Muscle layer of colon (tissue), 2 donors: ENCODE measurements at regions not wholly inside any gene's neighbourhood (a gene's known extent, or its start where the extent isn't known, plus 50 kb on each side); places are given as distances from the start of the nearest gene placed in this dataset.
"Not testable (repeated sequence)": the region's sequence is repeated elsewhere in the genome, so short reads cannot be mapped to it uniquely, and the experiment has no call there.

Source experiments
- H3K27ac ChIP-seq: one replicate; pipeline ENCODE4 v1.7.0; 2013; ENCODE audit warnings: low read depth, mild to moderate bottlenecking, low read length, moderate library complexity
- H3K27me3 ChIP-seq, 2 donors: one replicate each; pipeline ENCODE4 v1.7.0; 2013; ENCODE audit warnings: low read length in 2 of 2, mild to moderate bottlenecking in 2 of 2; ENCODE audit not compliant: insufficient read depth in 2 of 2, control insufficient read depth in 1 of 2
- H3K36me3 ChIP-seq: one replicate; pipeline ENCODE4 v1.7.0; 2013; ENCODE audit warnings: mild to moderate bottlenecking, low read length; ENCODE audit not compliant: insufficient read depth
- H3K4me1 ChIP-seq: one replicate; pipeline ENCODE4 v1.7.0; 2013; ENCODE audit warnings: mild to moderate bottlenecking, low read length; ENCODE audit not compliant: insufficient read depth
- H3K4me3 ChIP-seq, 2 donors: one replicate each; pipeline ENCODE4 v1.7.0; 2013; ENCODE audit warnings: low read length in 2 of 2, low read depth in 1 of 2, mild to moderate bottlenecking in 1 of 2, moderate library complexity in 1 of 2
- H3K9ac ChIP-seq: one replicate; pipeline ENCODE4 v1.7.0; 2013; ENCODE audit warnings: low read length
- H3K9me3 ChIP-seq: one replicate; pipeline ENCODE4 v1.7.0; 2013; ENCODE audit warnings: mild to moderate bottlenecking, low read length
- donor health status: abdominal sarcoma.
- donor health status: Adenocarcinoma of cecum.

- no peaks in the 10 kb centered on the region for H3K9me3 ChIP-seq
- peaks cover 4% of the 10 kb centered on the region for H3K4me1 ChIP-seq
- H3K27ac ChIP-seq: no peak overlapping the region
- no peaks in the 10 kb centered on the region for H3K36me3 ChIP-seq
- no peak overlapping the region for H3K4me3 ChIP-seq
- peaks cover 0 to 6% of the 10 kb centered on the region in 2 donors for H3K27me3 ChIP-seq
- no peak overlapping the region for H3K9ac ChIP-seq
These were observed 125.0 kb downstream of the URI1 start for GRCh38 chr19:30066781-30067759.

DNA sequence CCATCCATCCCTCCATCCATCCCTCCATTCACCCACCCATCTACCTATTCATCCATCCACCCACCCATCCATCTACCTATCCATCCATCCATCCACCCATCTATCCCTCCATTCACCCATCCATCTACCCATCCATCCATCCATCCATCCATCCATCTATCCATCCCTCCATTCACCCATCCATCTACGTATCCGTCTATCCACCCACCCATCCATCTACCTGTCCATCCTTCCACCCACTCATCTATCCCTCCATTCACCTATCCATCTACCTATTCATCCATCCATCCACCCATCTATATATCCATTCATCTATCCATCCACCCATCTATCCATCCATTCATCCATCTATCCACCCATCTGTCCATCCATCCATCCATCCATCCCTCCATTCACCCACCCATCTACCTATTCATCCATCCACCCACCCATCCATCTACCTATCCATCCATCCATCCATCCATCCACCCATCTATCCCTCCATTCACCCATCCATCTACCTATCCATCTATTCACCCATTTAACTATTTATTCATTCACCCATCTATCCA is 126.0 kb downstream of the URI1 start:
- H3K4me3 ChIP-seq, H3K9ac ChIP-seq, H3K27ac ChIP-seq, H3K9me3 ChIP-seq, H3K4me1 ChIP-seq, H3K27me3 ChIP-seq, H3K36me3 ChIP-seq: not testable (repeated sequence)

- H3K27ac ChIP-seq: no peak overlapping the region
- peaks cover 4% of the 10 kb centered on the region for H3K4me1 ChIP-seq
- no peaks in the 10 kb centered on the region for H3K9me3 ChIP-seq
- H3K4me3 ChIP-seq: no peak overlapping the region
- H3K27me3 ChIP-seq: peaks cover 0 to 6% of the 10 kb centered on the region in 2 donors
- no peak overlapping the region for H3K9ac ChIP-seq
- no peaks in the 10 kb centered on the region for H3K36me3 ChIP-seq
These were observed 126.7 kb downstream of the URI1 start for GRCh38 chr19:30068528-30069395.

DNA sequence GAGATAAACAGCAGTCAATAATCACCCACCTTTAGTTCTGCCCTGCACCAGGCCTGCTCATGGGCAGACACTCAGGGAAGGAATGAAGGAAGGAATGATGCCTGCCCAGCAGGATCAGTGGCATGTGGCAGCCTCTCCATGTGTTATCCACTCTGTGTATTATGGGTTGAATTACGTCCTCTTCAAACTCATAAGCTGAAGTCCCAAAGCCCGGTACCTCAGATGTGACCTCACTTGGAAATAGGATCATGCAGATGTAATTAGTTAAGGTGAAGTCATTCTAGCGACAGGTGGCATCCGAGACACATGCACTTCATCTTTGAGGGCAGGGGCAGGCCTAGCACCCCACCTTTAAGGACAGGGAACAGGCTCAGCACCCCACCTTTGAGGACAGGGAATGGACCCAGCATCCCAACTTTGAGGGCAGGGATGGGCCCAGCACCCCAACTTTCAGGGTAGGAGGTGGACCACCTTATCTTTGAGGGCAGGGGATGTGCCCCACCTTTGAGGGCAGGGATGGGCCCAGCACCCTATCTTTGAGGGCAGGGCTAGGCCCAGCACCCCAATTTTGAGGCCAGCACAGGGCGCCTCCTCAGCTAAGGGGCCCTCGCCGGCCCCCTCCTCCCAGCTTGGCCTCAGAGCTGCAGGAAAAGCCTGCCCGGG is 127.6 kb downstream of the URI1 start:
- H3K36me3 ChIP-seq: no peaks in the 10 kb centered on the region

GRCh38 chr19:30070198-30070967 is 128.3 kb downstream of the URI1 start:
- no peaks in the 10 kb centered on the region for H3K36me3 ChIP-seq
- no peaks in the 10 kb centered on the region for H3K27me3 ChIP-seq
- no peak overlapping the region for H3K9ac ChIP-seq
- H3K4me3 ChIP-seq: no peak overlapping the region
- H3K27ac ChIP-seq: no peak overlapping the region
- no peaks in the 10 kb centered on the region for H3K9me3 ChIP-seq
- peaks cover 4% of the 10 kb centered on the region for H3K4me1 ChIP-seq

More for the DNA sequence above, 127.6 kb downstream of the URI1 start:
- Histone ChIP-seq H3K9me3 (no peaks in the 10 kb centered on the region), H3K9ac (no peak overlapping the region), H3K4me1 (peaks cover 4% of the 10 kb centered on the region), H3K4me3 (no peak overlapping the region), H3K27me3 (no peaks in the 10 kb centered on the region), H3K27ac (no peak overlapping the region)

DNA sequence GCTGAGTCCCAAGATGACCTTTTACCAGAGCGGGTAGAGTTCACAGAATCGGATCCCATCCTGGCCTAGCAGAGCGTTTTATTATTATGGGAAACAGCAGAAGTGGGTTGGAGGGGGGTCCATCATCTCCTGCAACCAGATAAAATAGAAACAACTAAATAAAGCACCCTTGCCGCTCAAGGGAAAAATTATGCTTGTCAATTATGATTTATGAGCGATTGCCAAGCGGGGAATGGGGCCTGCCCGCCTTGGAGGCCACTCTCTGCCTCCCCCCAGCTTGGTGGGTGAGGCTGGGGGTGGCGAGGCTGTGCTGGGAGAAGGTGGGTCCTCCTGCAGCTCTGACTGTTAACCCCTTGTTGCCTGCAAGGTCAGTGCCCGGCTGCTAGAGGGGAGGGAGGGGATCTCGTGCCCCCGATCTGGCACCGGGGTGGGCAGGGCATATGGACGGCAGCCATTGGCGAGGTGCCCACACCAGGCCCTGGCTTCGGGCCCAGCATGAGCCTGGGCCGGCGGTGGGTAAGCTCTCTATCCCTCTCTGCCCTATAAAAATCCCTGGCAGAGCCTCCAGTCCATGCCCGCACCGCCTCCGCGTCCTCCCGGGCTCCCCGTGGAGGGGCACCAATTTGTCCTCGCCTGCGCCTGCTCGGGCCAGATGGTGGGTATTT is 129.1 kb downstream of the URI1 start:
- no peak overlapping the region for H3K4me3 ChIP-seq
- H3K27me3 ChIP-seq: no peaks in the 10 kb centered on the region
- H3K4me1 ChIP-seq: peaks cover 4% of the 10 kb centered on the region
- H3K9ac ChIP-seq: no peak overlapping the region
- H3K36me3 ChIP-seq: no peaks in the 10 kb centered on the region
- no peak overlapping the region for H3K27ac ChIP-seq
- no peaks in the 10 kb centered on the region for H3K9me3 ChIP-seq

DNA sequence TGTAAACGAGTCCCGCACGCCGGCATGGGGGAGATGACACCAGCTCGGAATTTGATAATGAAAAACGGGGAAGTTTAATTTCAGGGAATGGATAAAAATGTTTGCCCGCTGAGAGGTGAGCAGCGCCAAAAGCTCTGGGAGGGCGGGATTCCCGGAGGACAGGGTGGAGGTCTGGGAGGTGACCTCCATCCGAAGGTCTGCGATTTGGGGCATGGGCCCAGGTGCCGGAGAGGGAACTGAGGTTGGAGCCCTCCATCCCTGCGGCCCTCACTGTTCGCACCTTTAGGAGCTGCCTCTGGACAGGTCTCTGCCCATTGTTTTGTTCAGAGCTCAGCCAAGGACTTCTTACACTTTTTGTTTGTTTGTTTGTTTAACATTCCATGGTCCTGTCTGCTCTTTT is 129.8 kb downstream of the URI1 start:
- Histone ChIP-seq H3K4me3 (no peak overlapping the region), H3K36me3 (no peaks in the 10 kb centered on the region), H3K27ac (no peak overlapping the region), H3K9ac (no peak overlapping the region), H3K27me3 (no peaks in the 10 kb centered on the region), H3K4me1 (peaks cover 4% of the 10 kb centered on the region), H3K9me3 (no peaks in the 10 kb centered on the region)

- H3K27me3 ChIP-seq: no peaks in the 10 kb centered on the region
- no peaks in the 10 kb centered on the region for H3K36me3 ChIP-seq
- H3K9ac ChIP-seq: no peak overlapping the region
- H3K4me1 ChIP-seq: peaks cover 4% of the 10 kb centered on the region
- H3K27ac ChIP-seq: no peak overlapping the region
- H3K9me3 ChIP-seq: no peaks in the 10 kb centered on the region
- H3K4me3 ChIP-seq: no peak overlapping the region
These were observed 131.3 kb downstream of the URI1 start for GRCh38 chr19:30073152-30074000.

DNA sequence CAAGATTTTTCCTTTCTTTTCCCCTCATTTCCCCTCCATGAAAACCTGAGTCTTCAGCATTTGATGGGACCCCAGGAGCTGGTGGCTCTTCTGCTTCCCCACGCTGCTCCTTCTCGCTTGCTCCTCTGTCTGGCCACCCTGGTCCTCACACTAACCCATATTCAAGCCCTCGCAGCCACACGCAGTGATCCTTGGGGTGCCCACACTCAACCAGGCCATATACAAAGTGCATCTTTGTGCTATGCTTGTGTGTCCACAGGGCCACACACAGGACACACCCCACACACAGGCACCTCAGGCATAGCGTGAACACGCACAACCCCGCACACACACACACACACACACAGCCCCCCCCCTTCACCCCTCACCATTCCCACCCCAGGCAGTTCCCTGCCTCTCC is 132.1 kb downstream of the URI1 start:
- H3K9me3 ChIP-seq: no peaks in the 10 kb centered on the region
- H3K4me3 ChIP-seq: no peak overlapping the region
- H3K27ac ChIP-seq: no peak overlapping the region
- no peak overlapping the region for H3K9ac ChIP-seq
- peaks cover 4% of the 10 kb centered on the region for H3K4me1 ChIP-seq
- no peaks in the 10 kb centered on the region for H3K27me3 ChIP-seq
- H3K36me3 ChIP-seq: no peaks in the 10 kb centered on the region
